ENCODE measurements at regions not wholly inside any gene's neighbourhood (a gene's known extent, or its start where the extent isn't known, plus 50 kb on each side); places are given as distances from the start of the nearest gene placed in this dataset.

- intact Hi-C loops (cut with micrococcal nuclease), result no loop called here
- CTCF ChIA-PET, result no interaction called here
These were observed 306.1 kb upstream of the DMRT1 start for GRCh38 chr9:535356-535755.

More at GRCh38 chr9:535356-535755, 306.1 kb upstream of the DMRT1 start:
- Histone ChIP-seq H3K27me3 (ENCODE audit: control insufficient read depth in 2 of 2, insufficient read depth in 2 of 2, low read length in 2 of 2) (peaks cover 0 to 2% of the 10 kb centered on the region in 2 experiments), H4K20me1 (replicated peaks; ENCODE audit: control insufficient read depth, extremely low read depth, insufficient read depth, low read length) (no peaks in the 10 kb centered on the region), H3K9me3 (replicated peaks; ENCODE audit: control insufficient read depth, insufficient read depth, low read length) (no peaks in the 10 kb centered on the region), H3K9me1 (replicated peaks; ENCODE audit: control insufficient read depth, extremely low read depth, insufficient read depth, low read length) (no peaks in the 10 kb centered on the region), H3K4me2 (ENCODE audit: insufficient read depth, low read length) (no peak overlapping the region), H3K9ac (replicated peaks; ENCODE audit: extremely low read depth, insufficient read depth, low read length) (no peak overlapping the region), H3K27ac (ENCODE audit: insufficient read depth, low read depth, low read length) (no peak overlapping the region), H3K4me3 (replicated peaks in 1 of 3; ENCODE audit: insufficient read depth in 1 of 3, low read depth in 1 of 3, low read length in 3 of 3) (no peak overlapping the region), H3K79me2 (ENCODE audit: control insufficient read depth, insufficient read depth, low read length) (no peaks in the 10 kb centered on the region), H3K36me3 (ENCODE audit: control insufficient read depth in 2 of 2, extremely low read depth in 1 of 2, insufficient read depth in 2 of 2, low read length in 2 of 2) (no peaks in the 10 kb centered on the region), H3K4me1 (ENCODE audit: control insufficient read depth, extremely low read depth, insufficient read depth, low read length) (no peaks in the 10 kb centered on the region), H2AFZ (ENCODE audit: low read depth, low read length) (no peak overlapping the region)
- TF ChIP-seq CTCF (IDR thresholded peaks at IDR 0.05; ENCODE audit: extremely low read depth in 1 of 2, insufficient read depth in 1 of 2, low read depth in 1 of 2, low read length in 2 of 2), result no peak
- TF ChIP-seq MYC (IDR thresholded peaks at IDR 0.05; ENCODE audit: low read depth, low read length), result no peak
- TF ChIP-seq EZH2 (IDR thresholded peaks at IDR 0.05; ENCODE audit: borderline replicate concordance, low read depth, low read length, severe bottlenecking), result no peak
- TF ChIP-seq GATA2 (IDR thresholded peaks at IDR 0.05; ENCODE audit: insufficient read depth, insufficient read length, low read depth, low read length), result no peak
- TF ChIP-seq FOS (IDR thresholded peaks at IDR 0.05; ENCODE audit: borderline replicate concordance, insufficient read depth, low read length), result no peak
- TF ChIP-seq POLR2A (IDR thresholded peaks at IDR 0.05; ENCODE audit: low read depth, low read length), result no peak
- no peak for TF ChIP-seq MAX (IDR thresholded peaks at IDR 0.05; ENCODE audit: insufficient read depth, insufficient read length)
- no peak for TF ChIP-seq POLR2AphosphoS5 (IDR thresholded peaks at IDR 0.05; ENCODE audit: insufficient read depth, low read depth, low read length)
- TF ChIP-seq JUN (IDR thresholded peaks at IDR 0.05; ENCODE audit: borderline replicate concordance, insufficient read depth, insufficient read length, low read depth), result no peak
- POLR2A ChIA-PET, result no interaction called here
- no TSS peak for BruUV-seq (replicated peaks)
- no peak for DNase-seq (ENCODE audit: low read depth, low spot score)
- FAIRE-seq, result no peak
- dilution Hi-C loops (cut with MboI; ENCODE audit: extremely low pct_ligation_motif_present, low sequenced_read_pairs), result no loop called here

Measured in endothelial cell of umbilical vein (primary cell).